Neural cell (in vitro differentiated cells): ENCODE measurements at regions not wholly inside any gene's neighbourhood (a gene's known extent, or its start where the extent isn't known, plus 50 kb on each side); places are given as distances from the start of the nearest gene placed in this dataset.

Experiments
- CTCF ChIP-seq: fragments of 450-650 bp; IDR thresholded peaks from 2 replicates; pipeline ENCODE4 v1.5.1; 2014; ENCODE audit warnings: antibody characterized with exemption, mild to moderate bottlenecking, moderate library complexity; ENCODE audit not compliant: poor library complexity, severe bottlenecking
- EP300 ChIP-seq: fragments of 450-650 bp; conservative IDR thresholded peaks from 2 replicates; pipeline ENCODE4 v1.6.1; 2014; ENCODE audit warnings: antibody characterized with exemption, mild to moderate bottlenecking, moderate library complexity; ENCODE audit not compliant: poor library complexity, severe bottlenecking
- EZH2 ChIP-seq: fragments of 200-600, 300-800 bp; shearing (Covaris generic), sonication (generic); IDR thresholded peaks from 2 replicates; pipeline ENCODE4 v1.6.1; 2014; ENCODE audit warnings: antibody characterized with exemption, low read length, borderline replicate concordance, mild to moderate bottlenecking; ENCODE audit not compliant: insufficient read depth, poor library complexity, severe bottlenecking
- RAD21 ChIP-seq: fragments of 450-650 bp; conservative IDR thresholded peaks from 2 replicates; pipeline ENCODE4 v1.6.1; 2014; ENCODE audit warnings: antibody characterized with exemption, mild to moderate bottlenecking, moderate library complexity

- TF ChIP-seq CTCF: no peak
- TF ChIP-seq RAD21: no peak
- no peak for TF ChIP-seq EP300
- TF ChIP-seq EZH2: no peak
Observed at GRCh38 chr15:97504031-97504792, 456.3 kb upstream of the ARRDC4 start.
